Right atrium auricular region (tissue), 2 donors: ENCODE measurements at regions not wholly inside any gene's neighbourhood (a gene's known extent, or its start where the extent isn't known, plus 50 kb on each side); places are given as distances from the start of the nearest gene placed in this dataset.

ENCODE experiments used
- DNase-seq: peaks from one replicate; pipeline ENCODE4 v3.0.0-alpha.2; 2019; ENCODE audit warnings: low spot score
- H3K27ac ChIP-seq, 2 donors: fragments of 200-600 bp; sonication (generic); 1 replicate in 1 of 2; 2 replicates in 1 of 2; pipeline ENCODE4 v1.5.1; 2016 to 2019
- H3K27me3 ChIP-seq, 2 donors: fragments of 200-600 bp; sonication (generic); one replicate each; pipeline versions ENCODE4 v1.5.1 to v1.6.0; 2017 to 2019
- H3K36me3 ChIP-seq: fragments of 200-600 bp; sonication (generic); one replicate; pipeline ENCODE4 v1.5.1; 2016
- H3K4me1 ChIP-seq, 2 donors: fragments of 200-600 bp; sonication (generic); one replicate each; pipeline versions ENCODE4 v1.5.1 to v1.6.0; 2017 to 2019
- H3K4me3 ChIP-seq, 2 donors: fragments of 200-600 bp; sonication (generic); 1 replicate in 1 of 2; 2 replicates in 1 of 2; pipeline ENCODE4 v1.5.1; 2017 to 2019; ENCODE audit warnings: mild to moderate bottlenecking in 1 of 2, moderate library complexity in 1 of 2
- H3K9me3 ChIP-seq, 2 donors: fragments of 200-600 bp; sonication (generic); one replicate each; pipeline ENCODE4 v1.5.1; 2019
- CTCF ChIP-seq, 2 donors: fragments of 200-600 bp; sonication (generic); IDR thresholded peaks; one replicate each; pipeline ENCODE4 v1.5.1; 2019; ENCODE audit warnings: antibody characterized with exemption in 2 of 2

- no peaks in the 10 kb centered on the region for H3K9me3 ChIP-seq
- H3K4me3 ChIP-seq, result no peak overlapping the region
- no peaks in the 10 kb centered on the region for H3K36me3 ChIP-seq
- no peaks in the 10 kb centered on the region for H3K27me3 ChIP-seq
- no peak for DNase-seq
- H3K27ac ChIP-seq, result no peak overlapping the region
- no peaks in the 10 kb centered on the region for H3K4me1 ChIP-seq
- no peak for TF ChIP-seq CTCF (IDR thresholded peaks at IDR 0.05)
Measured at GRCh38 chrX:112279940-112280339, 197.4 kb upstream of the TRPC5 start.

GRCh38 chrX:112270991-112271390 lies 188.4 kb upstream of the TRPC5 start:
- H3K27me3 ChIP-seq, result no peaks in the 10 kb centered on the region
- H3K27ac ChIP-seq, result no peak overlapping the region
- no peaks in the 10 kb centered on the region for H3K36me3 ChIP-seq
- TF ChIP-seq CTCF (IDR thresholded peaks at IDR 0.05), result no peak
- no peaks in the 10 kb centered on the region for H3K4me1 ChIP-seq
- H3K9me3 ChIP-seq, result no peaks in the 10 kb centered on the region
- DNase-seq, result no peak
- H3K4me3 ChIP-seq, result no peak overlapping the region

- Histone ChIP-seq H3K4me1 (no peaks in the 10 kb centered on the region), H3K27me3 (no peaks in the 10 kb centered on the region), H3K36me3 (no peaks in the 10 kb centered on the region), H3K27ac (no peak overlapping the region), H3K9me3 (no peaks in the 10 kb centered on the region), H3K4me3 (no peak overlapping the region)
- TF ChIP-seq CTCF (IDR thresholded peaks at IDR 0.05), result no peak
- no peak for DNase-seq
Measured at GRCh38 chrX:112266136-112266535, 183.6 kb upstream of the TRPC5 start.

- no peaks in the 10 kb centered on the region for H3K9me3 ChIP-seq
- no peak overlapping the region for H3K4me3 ChIP-seq
- no peaks in the 10 kb centered on the region for H3K27me3 ChIP-seq
- DNase-seq, result no peak
- no peaks in the 10 kb centered on the region for H3K4me1 ChIP-seq
- no peak overlapping the region for H3K27ac ChIP-seq
- no peaks in the 10 kb centered on the region for H3K36me3 ChIP-seq
- TF ChIP-seq CTCF (IDR thresholded peaks at IDR 0.05), result no peak
Measured at GRCh38 chrX:112259375-112259774, 176.8 kb upstream of the TRPC5 start.

- no peaks in the 10 kb centered on the region for H3K27me3 ChIP-seq
- TF ChIP-seq CTCF (IDR thresholded peaks at IDR 0.05), result no peak
- no peaks in the 10 kb centered on the region for H3K9me3 ChIP-seq
- H3K36me3 ChIP-seq, result no peaks in the 10 kb centered on the region
- no peak overlapping the region for H3K27ac ChIP-seq
- no peaks in the 10 kb centered on the region for H3K4me1 ChIP-seq
- H3K4me3 ChIP-seq, result no peak overlapping the region
- DNase-seq, result no peak
Measured at GRCh38 chrX:112254896-112255295, 172.3 kb upstream of the TRPC5 start.

GRCh38 chrX:112247714-112248113 lies 165.1 kb upstream of the TRPC5 start:
- Histone ChIP-seq H3K36me3 (no peaks in the 10 kb centered on the region), H3K4me3 (no peak overlapping the region), H3K27ac (no peak overlapping the region), H3K27me3 (no peaks in the 10 kb centered on the region), H3K4me1 (no peaks in the 10 kb centered on the region), H3K9me3 (no peaks in the 10 kb centered on the region)
- TF ChIP-seq CTCF (IDR thresholded peaks at IDR 0.05), result no peak
- no peak for DNase-seq
